ENCODE measurements at regions not wholly inside any gene's neighbourhood (a gene's known extent, or its start where the extent isn't known, plus 50 kb on each side); places are given as distances from the start of the nearest gene placed in this dataset.

- H3K4me1 ChIP-seq (ENCODE audit: control insufficient read depth, insufficient read depth, low read length): peaks cover 6% of the 10 kb centered on the region
- H3K9me3 ChIP-seq (ENCODE audit: control insufficient read depth, low read length): no peaks in the 10 kb centered on the region
- no peaks in the 10 kb centered on the region for H3K27me3 ChIP-seq (ENCODE audit: control insufficient read depth, insufficient read depth, low read length)
- H3K4me3 ChIP-seq (ENCODE audit: low read length): no peak overlapping the region
- H3K9ac ChIP-seq (ENCODE audit: low read length): no peak overlapping the region
- no peaks in the 10 kb centered on the region for H3K36me3 ChIP-seq (ENCODE audit: control insufficient read depth, insufficient read depth, low read length)
These were observed 170.2 kb upstream of the HMGA2 start for GRCh38 chr12:65653946-65654629.

- no peaks in the 10 kb centered on the region for H3K36me3 ChIP-seq (ENCODE audit: control insufficient read depth, insufficient read depth, low read length)
- H3K9ac ChIP-seq (ENCODE audit: low read length): no peak overlapping the region
- no peaks in the 10 kb centered on the region for H3K27me3 ChIP-seq (ENCODE audit: control insufficient read depth, insufficient read depth, low read length)
- H3K4me1 ChIP-seq (ENCODE audit: control insufficient read depth, insufficient read depth, low read length): no peaks in the 10 kb centered on the region
- H3K9me3 ChIP-seq (ENCODE audit: control insufficient read depth, low read length): no peaks in the 10 kb centered on the region
- no peak overlapping the region for H3K4me3 ChIP-seq (ENCODE audit: low read length)
These were observed 169.2 kb upstream of the HMGA2 start for GRCh38 chr12:65655074-65655493.

GRCh38 chr12:65656156-65656882, 168.0 kb upstream of the HMGA2 start:
- Histone ChIP-seq H3K9ac (ENCODE audit: low read length) (no peak overlapping the region), H3K36me3 (ENCODE audit: control insufficient read depth, insufficient read depth, low read length) (no peaks in the 10 kb centered on the region), H3K4me1 (ENCODE audit: control insufficient read depth, insufficient read depth, low read length) (no peaks in the 10 kb centered on the region)

GRCh38 chr12:65656891-65657351, 167.4 kb upstream of the HMGA2 start:
- no peak overlapping the region for H3K4me3 ChIP-seq (ENCODE audit: low read length)
- H3K27me3 ChIP-seq (ENCODE audit: control insufficient read depth, insufficient read depth, low read length): no peaks in the 10 kb centered on the region
- no peaks in the 10 kb centered on the region for H3K4me1 ChIP-seq (ENCODE audit: control insufficient read depth, insufficient read depth, low read length)
- H3K36me3 ChIP-seq (ENCODE audit: control insufficient read depth, insufficient read depth, low read length): no peaks in the 10 kb centered on the region
- no peak overlapping the region for H3K9ac ChIP-seq (ENCODE audit: low read length)
- H3K9me3 ChIP-seq (ENCODE audit: control insufficient read depth, low read length): no peaks in the 10 kb centered on the region

More at GRCh38 chr12:65656156-65656882, 168.0 kb upstream of the HMGA2 start:
- no peaks in the 10 kb centered on the region for H3K27me3 ChIP-seq (ENCODE audit: control insufficient read depth, insufficient read depth, low read length)
- H3K4me3 ChIP-seq (ENCODE audit: low read length): no peak overlapping the region
- no peaks in the 10 kb centered on the region for H3K9me3 ChIP-seq (ENCODE audit: control insufficient read depth, low read length)

GRCh38 chr12:65657635-65658034, 166.6 kb upstream of the HMGA2 start:
- Histone ChIP-seq H3K9ac (ENCODE audit: low read length) (no peak overlapping the region), H3K27me3 (ENCODE audit: control insufficient read depth, insufficient read depth, low read length) (no peaks in the 10 kb centered on the region), H3K9me3 (ENCODE audit: control insufficient read depth, low read length) (no peaks in the 10 kb centered on the region), H3K36me3 (ENCODE audit: control insufficient read depth, insufficient read depth, low read length) (no peaks in the 10 kb centered on the region), H3K4me3 (ENCODE audit: low read length) (no peak overlapping the region), H3K4me1 (ENCODE audit: control insufficient read depth, insufficient read depth, low read length) (no peaks in the 10 kb centered on the region)

- no peaks in the 10 kb centered on the region for H3K27me3 ChIP-seq (ENCODE audit: control insufficient read depth, insufficient read depth, low read length)
- no peaks in the 10 kb centered on the region for H3K36me3 ChIP-seq (ENCODE audit: control insufficient read depth, insufficient read depth, low read length)
- no peak overlapping the region for H3K9ac ChIP-seq (ENCODE audit: low read length)
- H3K9me3 ChIP-seq (ENCODE audit: control insufficient read depth, low read length): no peaks in the 10 kb centered on the region
- H3K4me3 ChIP-seq (ENCODE audit: low read length): no peak overlapping the region
- no peaks in the 10 kb centered on the region for H3K4me1 ChIP-seq (ENCODE audit: control insufficient read depth, insufficient read depth, low read length)
These were observed 165.9 kb upstream of the HMGA2 start for GRCh38 chr12:65658360-65658759.

GRCh38 chr12:65659681-65660080, 164.6 kb upstream of the HMGA2 start:
- Histone ChIP-seq H3K9me3 (ENCODE audit: control insufficient read depth, low read length) (no peaks in the 10 kb centered on the region), H3K4me1 (ENCODE audit: control insufficient read depth, insufficient read depth, low read length) (no peaks in the 10 kb centered on the region), H3K27me3 (ENCODE audit: control insufficient read depth, insufficient read depth, low read length) (no peaks in the 10 kb centered on the region), H3K36me3 (ENCODE audit: control insufficient read depth, insufficient read depth, low read length) (no peaks in the 10 kb centered on the region), H3K9ac (ENCODE audit: low read length) (no peak overlapping the region), H3K4me3 (ENCODE audit: low read length) (no peak overlapping the region)

GRCh38 chr12:65660096-65660495, 164.2 kb upstream of the HMGA2 start:
- H3K9ac ChIP-seq (ENCODE audit: low read length): no peak overlapping the region
- H3K27me3 ChIP-seq (ENCODE audit: control insufficient read depth, insufficient read depth, low read length): no peaks in the 10 kb centered on the region
- no peaks in the 10 kb centered on the region for H3K36me3 ChIP-seq (ENCODE audit: control insufficient read depth, insufficient read depth, low read length)
- H3K9me3 ChIP-seq (ENCODE audit: control insufficient read depth, low read length): no peaks in the 10 kb centered on the region
- no peaks in the 10 kb centered on the region for H3K4me1 ChIP-seq (ENCODE audit: control insufficient read depth, insufficient read depth, low read length)
- H3K4me3 ChIP-seq (ENCODE audit: low read length): no peak overlapping the region

- Histone ChIP-seq H3K4me1 (ENCODE audit: control insufficient read depth, insufficient read depth, low read length) (no peaks in the 10 kb centered on the region), H3K36me3 (ENCODE audit: control insufficient read depth, insufficient read depth, low read length) (no peaks in the 10 kb centered on the region), H3K9ac (ENCODE audit: low read length) (no peak overlapping the region), H3K9me3 (ENCODE audit: control insufficient read depth, low read length) (no peaks in the 10 kb centered on the region), H3K27me3 (ENCODE audit: control insufficient read depth, insufficient read depth, low read length) (no peaks in the 10 kb centered on the region), H3K4me3 (ENCODE audit: low read length) (no peak overlapping the region)
These were observed 163.4 kb upstream of the HMGA2 start for GRCh38 chr12:65660836-65661235.

- Histone ChIP-seq H3K4me1 (ENCODE audit: control insufficient read depth, insufficient read depth, low read length) (no peaks in the 10 kb centered on the region), H3K9ac (ENCODE audit: low read length) (no peak overlapping the region), H3K4me3 (ENCODE audit: low read length) (no peak overlapping the region), H3K9me3 (ENCODE audit: control insufficient read depth, low read length) (no peaks in the 10 kb centered on the region), H3K27me3 (ENCODE audit: control insufficient read depth, insufficient read depth, low read length) (no peaks in the 10 kb centered on the region), H3K36me3 (ENCODE audit: control insufficient read depth, insufficient read depth, low read length) (no peaks in the 10 kb centered on the region)
These were observed 161.7 kb upstream of the HMGA2 start for GRCh38 chr12:65662590-65662989.

GRCh38 chr12:65663097-65663496, 161.2 kb upstream of the HMGA2 start:
- Histone ChIP-seq H3K4me3 (ENCODE audit: low read length) (no peak overlapping the region), H3K9ac (ENCODE audit: low read length) (no peak overlapping the region), H3K4me1 (ENCODE audit: control insufficient read depth, insufficient read depth, low read length) (no peaks in the 10 kb centered on the region), H3K9me3 (ENCODE audit: control insufficient read depth, low read length) (no peaks in the 10 kb centered on the region), H3K36me3 (ENCODE audit: control insufficient read depth, insufficient read depth, low read length) (no peaks in the 10 kb centered on the region), H3K27me3 (ENCODE audit: control insufficient read depth, insufficient read depth, low read length) (no peaks in the 10 kb centered on the region)

- H3K4me3 ChIP-seq (ENCODE audit: low read length): no peak overlapping the region
These were observed 160.6 kb upstream of the HMGA2 start for GRCh38 chr12:65663648-65664047.

More at GRCh38 chr12:65663648-65664047, 160.6 kb upstream of the HMGA2 start:
- no peaks in the 10 kb centered on the region for H3K27me3 ChIP-seq (ENCODE audit: control insufficient read depth, insufficient read depth, low read length)
- no peaks in the 10 kb centered on the region for H3K9me3 ChIP-seq (ENCODE audit: control insufficient read depth, low read length)
- H3K36me3 ChIP-seq (ENCODE audit: control insufficient read depth, insufficient read depth, low read length): no peaks in the 10 kb centered on the region
- no peak overlapping the region for H3K9ac ChIP-seq (ENCODE audit: low read length)
- no peaks in the 10 kb centered on the region for H3K4me1 ChIP-seq (ENCODE audit: control insufficient read depth, insufficient read depth, low read length)
